HL-60 (cell line): ENCODE measurements at regions not wholly inside any gene's neighbourhood (a gene's known extent, or its start where the extent isn't known, plus 50 kb on each side); places are given as distances from the start of the nearest gene placed in this dataset.

ENCODE experiments used
- CTCF ChIP-seq: IDR thresholded peaks from one replicate; pipeline ENCODE4 v1.5.1; 2011; ENCODE audit warnings: low read length, control low read depth, inconsistent platforms; ENCODE audit not compliant: insufficient read depth
- GABPA ChIP-seq: IDR thresholded peaks from 2 replicates; pipeline ENCODE4 v1.6.1; 2012; ENCODE audit warnings: low read depth
- POLR2AphosphoS5 ChIP-seq: IDR thresholded peaks from 2 replicates; pipeline ENCODE4 v1.6.1; 2012; ENCODE audit warnings: low read depth
- REST ChIP-seq: IDR thresholded peaks from 2 replicates; pipeline ENCODE4 v1.6.1; 2012; ENCODE audit warnings: low read depth; ENCODE audit not compliant: insufficient replicate concordance
- SPI1 ChIP-seq: IDR thresholded peaks from 2 replicates; pipeline ENCODE4 v1.6.1; 2012; ENCODE audit warnings: low read depth, mild to moderate bottlenecking, borderline replicate concordance

- TF ChIP-seq CTCF (no peak), POLR2AphosphoS5 (no peak), GABPA (no peak), REST (no peak), SPI1 (no peak)
Observed at GRCh38 chr14:28120391-28120790, 646.2 kb upstream of the FOXG1 start.
